Keratinocyte (primary cell): ENCODE measurements at regions not wholly inside any gene's neighbourhood (a gene's known extent, or its start where the extent isn't known, plus 50 kb on each side); places are given as distances from the start of the nearest gene placed in this dataset.

ENCODE experiments used
- DNase-seq: peaks from one replicate; pipeline ENCODE4 v3.0.0-alpha.2; 2011; ENCODE audit warnings: low read depth, missing footprints, low spot score
- FAIRE-seq: peaks from 2 replicates; lab custom pipeline; 2011; peaks lifted over from hg19 to GRCh38; lab: Jason Lieb, UNC
- H2AFZ ChIP-seq: 2 replicates; pipeline ENCODE4 v1.6.0; 2012; ENCODE audit warnings: low read length, control low read depth, inconsistent platforms; ENCODE audit not compliant: control insufficient read depth
- H3K27ac ChIP-seq: 2 replicates; pipeline ENCODE4 v1.5.1; 2011; ENCODE audit warnings: low read length; ENCODE audit not compliant: control insufficient read depth, insufficient read depth
- H3K27me3 ChIP-seq: 3 replicates; pipeline ENCODE4 v1.6.0; 2011; ENCODE audit warnings: low read length; ENCODE audit not compliant: control insufficient read depth, insufficient read depth; ENCODE audit errors: extremely low read depth
- H3K36me3 ChIP-seq, 2 experiments: 2 replicates in 1 of 2; 3 replicates in 1 of 2; pipeline ENCODE4 v1.5.1; 2011; ENCODE audit warnings: low read length in 2 of 2, mild to moderate bottlenecking in 1 of 2; ENCODE audit not compliant: control insufficient read depth in 2 of 2, insufficient read depth in 2 of 2; ENCODE audit errors: extremely low read depth in 1 of 2
- H3K4me1 ChIP-seq: 3 replicates; pipeline ENCODE4 v1.5.1; 2011; ENCODE audit warnings: low read length; ENCODE audit not compliant: control insufficient read depth, insufficient read depth; ENCODE audit errors: extremely low read depth
- H3K4me2 ChIP-seq: 3 replicates; pipeline ENCODE4 v1.6.0; 2011; ENCODE audit warnings: low read depth, low read length; ENCODE audit not compliant: control insufficient read depth, insufficient read depth; ENCODE audit errors: extremely low read depth
- H3K4me3 ChIP-seq, 3 experiments: fragments of 200-600 bp in 1 of 3; sonication (generic) in 1 of 3; 2 replicates in 2 of 3; 3 replicates in 1 of 3; pipeline ENCODE4 v1.5.1; 2011 to 2016; ENCODE audit warnings: low read length in 3 of 3, mild to moderate bottlenecking in 3 of 3, control low read depth in 2 of 3, inconsistent platforms in 1 of 3, low read depth in 1 of 3, mixed read lengths in 1 of 3, mixed run types in 1 of 3, moderate library complexity in 1 of 3; ENCODE audit not compliant: control insufficient read depth in 2 of 3, insufficient read depth in 2 of 3; ENCODE audit errors: extremely low read depth in 1 of 3
- H3K79me2 ChIP-seq: 2 replicates; pipeline ENCODE4 v1.6.0; 2012; ENCODE audit warnings: low read length; ENCODE audit not compliant: control insufficient read depth, insufficient read depth
- H3K9ac ChIP-seq: 3 replicates; pipeline ENCODE4 v1.6.0; 2011; ENCODE audit warnings: low read length; ENCODE audit not compliant: control insufficient read depth, insufficient read depth; ENCODE audit errors: extremely low read depth
- H3K9me1 ChIP-seq: 3 replicates; pipeline ENCODE4 v1.6.0; 2011; ENCODE audit warnings: low read length; ENCODE audit not compliant: control insufficient read depth, insufficient read depth; ENCODE audit errors: extremely low read depth
- H3K9me3 ChIP-seq: 2 replicates; pipeline ENCODE4 v1.5.1; 2012; ENCODE audit warnings: low read depth, low read length; ENCODE audit not compliant: control insufficient read depth
- H4K20me1 ChIP-seq: 3 replicates; pipeline ENCODE4 v1.6.0; 2011; ENCODE audit warnings: low read length; ENCODE audit not compliant: control insufficient read depth, insufficient read depth; ENCODE audit errors: extremely low read depth
- EZH2 ChIP-seq: IDR thresholded peaks from one replicate; pipeline ENCODE4 v1.6.1; 2012; ENCODE audit warnings: inconsistent platforms, mild to moderate bottlenecking, low read length, moderate library complexity
- dilution Hi-C: fragments of 300-500 bp; cut with MboI; formaldehyde crosslinking; loops from one replicate; pipeline ENCODE4 v1.7.0; 2020; ENCODE audit warnings: low sequenced_read_pairs; ENCODE audit not compliant: extremely low pct_ligation_motif_present
- TF ChIP-seq, protein P1 (sequence below), 3 experiments: IDR thresholded peaks in 1 of 3; conservative IDR thresholded peaks in 1 of 3; optimal IDR thresholded peaks in 1 of 3; 2 replicates in 2 of 3; 3 replicates in 1 of 3; pipeline versions ENCODE3 to v1.5.1; 2011; ENCODE audit warnings: low read length in 3 of 3, mild to moderate bottlenecking in 3 of 3, moderate library complexity in 2 of 3, control low read depth in 1 of 3, inconsistent platforms in 1 of 3; ENCODE audit not compliant: insufficient read depth in 2 of 3; ENCODE audit errors: extremely low read depth in 1 of 3

DNA sequence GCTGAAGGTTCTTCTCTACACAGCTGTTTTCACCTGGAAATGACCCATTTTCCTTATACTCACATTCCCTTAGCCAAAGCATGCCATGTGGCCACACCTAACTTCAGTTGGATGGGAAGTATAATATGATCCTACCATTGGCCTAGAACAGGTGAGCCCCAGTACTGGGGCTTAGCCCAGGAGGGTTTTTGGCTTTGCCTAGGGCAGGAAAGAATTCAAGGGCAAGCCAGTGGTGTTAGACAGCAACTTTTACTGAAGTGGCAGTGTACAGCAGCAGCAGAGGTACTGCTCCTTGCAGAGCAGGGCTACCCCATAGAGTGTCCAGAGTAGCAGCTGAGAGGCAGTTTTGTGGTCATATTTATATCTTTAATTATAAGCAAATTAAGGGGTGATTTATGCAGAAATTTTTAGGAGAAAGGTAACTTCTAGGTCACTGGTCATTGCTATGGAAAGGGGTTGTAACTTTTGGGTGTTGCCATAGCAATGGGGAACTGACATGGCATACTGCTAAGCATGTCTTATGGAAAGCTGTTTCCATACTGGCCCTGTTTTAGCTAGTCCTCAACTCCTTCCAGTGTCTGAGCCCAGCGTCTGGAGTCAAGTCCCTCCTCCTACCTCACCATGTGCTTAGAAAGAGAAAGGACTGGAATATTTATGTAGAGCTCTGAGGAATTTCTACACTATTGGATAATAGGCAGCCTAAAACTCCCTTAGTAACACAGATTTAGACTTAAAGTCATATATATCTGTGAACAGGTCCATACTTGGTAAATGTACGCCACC is 109.0 kb upstream of the DTNA start:
- Histone ChIP-seq H2AFZ (no peak overlapping the region), H3K27me3 (no peaks in the 10 kb centered on the region), H3K9me1 (no peaks in the 10 kb centered on the region), H3K9ac (no peak overlapping the region), H3K4me2 (no peak overlapping the region), H3K27ac (no peak overlapping the region), H3K79me2 (no peaks in the 10 kb centered on the region), H3K36me3 (no peaks in the 10 kb centered on the region), H3K4me1 (no peaks in the 10 kb centered on the region), H3K4me3 (no peak overlapping the region), H3K9me3 (no peaks in the 10 kb centered on the region), H4K20me1 (no peaks in the 10 kb centered on the region)
- DNase-seq (no peak), FAIRE-seq (no peak)
- TF ChIP-seq, protein P1, sequence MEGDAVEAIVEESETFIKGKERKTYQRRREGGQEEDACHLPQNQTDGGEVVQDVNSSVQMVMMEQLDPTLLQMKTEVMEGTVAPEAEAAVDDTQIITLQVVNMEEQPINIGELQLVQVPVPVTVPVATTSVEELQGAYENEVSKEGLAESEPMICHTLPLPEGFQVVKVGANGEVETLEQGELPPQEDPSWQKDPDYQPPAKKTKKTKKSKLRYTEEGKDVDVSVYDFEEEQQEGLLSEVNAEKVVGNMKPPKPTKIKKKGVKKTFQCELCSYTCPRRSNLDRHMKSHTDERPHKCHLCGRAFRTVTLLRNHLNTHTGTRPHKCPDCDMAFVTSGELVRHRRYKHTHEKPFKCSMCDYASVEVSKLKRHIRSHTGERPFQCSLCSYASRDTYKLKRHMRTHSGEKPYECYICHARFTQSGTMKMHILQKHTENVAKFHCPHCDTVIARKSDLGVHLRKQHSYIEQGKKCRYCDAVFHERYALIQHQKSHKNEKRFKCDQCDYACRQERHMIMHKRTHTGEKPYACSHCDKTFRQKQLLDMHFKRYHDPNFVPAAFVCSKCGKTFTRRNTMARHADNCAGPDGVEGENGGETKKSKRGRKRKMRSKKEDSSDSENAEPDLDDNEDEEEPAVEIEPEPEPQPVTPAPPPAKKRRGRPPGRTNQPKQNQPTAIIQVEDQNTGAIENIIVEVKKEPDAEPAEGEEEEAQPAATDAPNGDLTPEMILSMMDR (optimal IDR thresholded peaks at IDR 0.05 in 1 of 3, IDR thresholded peaks at IDR 0.05 in 1 of 3, conservative IDR thresholded peaks at IDR 0.05 in 1 of 3; ENCODE audit: extremely low read depth in 1 of 3, insufficient read depth in 2 of 3, low read length in 3 of 3): no peak
- TF ChIP-seq EZH2: no peak
- dilution Hi-C loops: no loop called here

DNA sequence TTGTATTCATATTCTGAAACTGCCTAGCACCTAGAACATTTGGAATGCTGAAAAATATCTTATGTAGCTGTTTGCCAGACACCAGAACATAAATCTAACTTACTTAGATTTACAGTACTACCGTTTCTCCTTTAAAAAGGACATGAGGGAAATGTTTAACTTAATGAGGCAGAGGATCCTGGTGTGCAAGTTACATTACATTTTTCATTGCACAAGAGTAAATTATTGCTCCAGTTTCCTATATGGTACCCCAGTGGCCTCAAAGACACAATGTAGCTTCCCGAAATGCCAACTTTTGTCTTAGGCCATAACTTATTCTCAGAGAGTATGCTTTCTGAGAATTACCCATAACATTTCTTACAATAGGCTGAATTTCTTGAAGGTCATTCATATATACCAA is 105.5 kb upstream of the DTNA start:
- DNase-seq: no peak
- TF ChIP-seq EZH2: no peak
- TF ChIP-seq, protein P1 (optimal IDR thresholded peaks at IDR 0.05 in 1 of 3, IDR thresholded peaks at IDR 0.05 in 1 of 3, conservative IDR thresholded peaks at IDR 0.05 in 1 of 3; ENCODE audit: extremely low read depth in 1 of 3, insufficient read depth in 2 of 3, low read length in 3 of 3): no peak
- no peak overlapping the region for H3K27ac ChIP-seq
- H4K20me1 ChIP-seq: no peaks in the 10 kb centered on the region
- no peaks in the 10 kb centered on the region for H3K27me3 ChIP-seq
- dilution Hi-C loops: no loop called here
- H3K4me3 ChIP-seq: no peak overlapping the region
- no peaks in the 10 kb centered on the region for H3K79me2 ChIP-seq
- H3K9me3 ChIP-seq: no peaks in the 10 kb centered on the region
- no peaks in the 10 kb centered on the region for H3K36me3 ChIP-seq
- H3K9ac ChIP-seq: no peak overlapping the region
- FAIRE-seq: no peak
- no peak overlapping the region for H3K4me2 ChIP-seq
- no peaks in the 10 kb centered on the region for H3K4me1 ChIP-seq
- H3K9me1 ChIP-seq: no peaks in the 10 kb centered on the region
- no peak overlapping the region for H2AFZ ChIP-seq
